Ramos (cell line): ENCODE measurements at regions not wholly inside any gene's neighbourhood (a gene's known extent, or its start where the extent isn't known, plus 50 kb on each side); places are given as distances from the start of the nearest gene placed in this dataset.

Source experiments
- in situ Hi-C: fragments of 300-500 bp; cut with MboI; formaldehyde crosslinking; loops from one replicate; pipeline ENCODE4 v1.14.3; 2022; ENCODE audit warnings: low sequenced_read_pairs; ENCODE audit not compliant: unreplicated experiment

DNA sequence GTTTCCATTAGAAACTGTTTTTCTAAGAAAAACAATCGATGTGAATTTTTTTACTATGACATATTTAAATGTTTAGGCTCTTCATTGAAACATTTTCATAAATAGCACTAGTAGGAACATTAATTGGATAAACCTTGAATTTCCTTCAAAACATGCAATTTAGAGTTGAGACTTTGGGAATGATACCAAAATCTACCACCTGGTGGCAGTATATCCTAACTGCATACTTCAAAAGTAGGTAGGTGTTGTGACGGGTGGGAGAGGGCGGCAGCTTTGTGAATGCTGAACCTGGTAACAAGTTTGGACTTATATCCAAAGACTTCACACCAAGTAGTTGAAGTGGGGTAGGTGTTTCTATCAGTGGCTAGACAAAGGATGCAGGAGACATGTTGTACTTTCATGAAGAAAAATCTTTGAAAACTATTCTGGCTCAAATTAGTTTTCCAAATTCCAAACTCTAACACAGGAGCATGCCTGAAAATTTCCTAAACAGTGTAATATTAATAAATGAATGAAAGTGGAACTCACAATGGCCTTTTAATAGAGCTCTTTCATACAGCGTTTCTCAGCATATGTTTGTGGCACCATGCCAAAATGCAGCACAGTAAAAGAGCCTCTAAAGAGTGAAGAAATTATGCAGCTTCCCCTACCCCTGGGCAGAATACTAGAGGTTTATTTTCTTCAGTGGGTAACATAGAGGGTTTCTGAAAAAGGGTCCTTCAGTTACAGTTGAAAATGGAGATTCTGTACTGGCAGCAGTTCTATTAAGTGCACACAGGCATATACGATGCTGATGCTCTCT is 201.0 kb upstream of the TPK1 start:
- in situ Hi-C loops = loop anchor here (10.0 kb wide), 1 partner anchor 1048 kb away; no protein-coding TSS in a partner anchor

DNA sequence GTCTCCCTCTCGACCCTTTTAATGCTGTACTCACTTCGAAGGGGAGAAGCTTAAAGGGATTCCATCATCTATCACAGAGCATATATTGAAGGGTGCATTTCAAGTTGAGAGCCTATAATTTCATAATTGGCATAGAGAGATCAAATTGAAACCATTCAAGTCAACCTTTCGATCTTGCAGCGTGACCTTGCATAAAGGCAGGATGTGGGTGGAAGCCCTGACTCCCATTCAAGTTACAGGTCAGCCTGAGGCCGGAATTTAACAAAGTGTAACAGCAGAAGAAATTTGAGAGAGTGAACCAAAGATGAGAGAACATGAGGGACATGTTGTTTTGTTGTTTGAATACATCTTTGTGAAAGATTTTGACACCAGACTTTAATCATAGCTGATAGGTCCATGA is 195.3 kb upstream of the TPK1 start:
- in situ Hi-C loops = loop anchor here (10.0 kb wide), 1 partner anchor 1054 kb away; no protein-coding TSS in a partner anchor

DNA sequence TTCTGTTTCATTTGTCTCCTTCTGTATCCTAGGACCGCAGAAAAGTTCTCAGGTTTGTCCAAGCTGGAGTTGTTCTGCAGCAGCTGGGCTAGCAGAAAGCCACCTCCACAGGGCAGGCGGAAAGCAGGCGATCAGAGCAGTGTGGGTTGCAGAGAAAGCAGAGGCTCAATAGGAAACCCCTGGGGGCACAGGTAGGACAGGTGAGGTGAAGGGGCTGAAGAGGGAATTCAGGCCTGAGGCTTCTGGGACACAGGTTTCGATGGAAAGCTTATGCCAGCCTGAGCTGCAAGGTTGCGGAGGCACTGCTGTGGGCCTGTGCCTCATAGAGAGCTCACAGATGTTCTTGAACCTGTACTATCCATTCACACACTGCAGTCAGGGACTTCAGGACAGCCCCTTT is 194.9 kb upstream of the TPK1 start:
- in situ Hi-C loops = loop anchor here (10.0 kb wide), 1 partner anchor 1054 kb away; no protein-coding TSS in a partner anchor

DNA sequence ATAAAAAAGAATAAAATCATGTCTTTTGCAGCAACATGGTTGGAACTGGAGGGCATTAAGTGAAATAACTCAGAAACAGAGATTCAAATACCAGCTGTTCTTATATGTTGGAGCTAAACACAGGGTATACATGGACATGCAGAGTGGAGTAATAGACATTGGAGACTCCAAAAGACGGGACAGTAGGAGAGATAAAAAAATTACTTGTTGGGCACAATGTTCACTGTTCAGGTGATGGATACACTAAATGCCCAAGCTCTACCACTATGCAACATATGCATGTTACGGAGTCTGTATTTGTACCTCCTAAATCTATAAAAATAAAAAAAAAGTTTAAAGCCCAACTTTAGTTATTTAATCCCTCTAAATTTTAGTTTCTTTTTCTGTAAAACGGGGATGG is 184.6 kb upstream of the TPK1 start:
- in situ Hi-C loops = no loop called here

DNA sequence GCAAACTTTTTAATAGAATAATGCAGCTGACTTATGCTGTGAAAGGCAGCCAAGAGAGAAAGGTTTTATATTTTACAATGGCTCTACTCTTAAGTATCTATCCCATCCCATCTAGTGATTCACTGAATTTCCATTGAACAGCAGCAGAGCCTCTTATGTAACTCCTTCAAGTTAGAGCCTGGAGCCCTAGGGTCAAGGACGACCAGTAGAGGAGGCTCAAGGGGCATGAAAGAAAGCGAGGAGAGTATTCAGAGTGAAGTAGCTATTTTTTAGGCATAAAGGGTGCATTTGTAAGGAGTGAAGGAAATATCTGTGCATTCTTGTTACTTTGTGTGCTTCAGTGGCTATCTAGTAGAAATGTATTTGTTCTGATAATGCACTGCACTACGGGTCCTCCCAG is 180.2 kb upstream of the TPK1 start:
- in situ Hi-C loops = no loop called here

DNA sequence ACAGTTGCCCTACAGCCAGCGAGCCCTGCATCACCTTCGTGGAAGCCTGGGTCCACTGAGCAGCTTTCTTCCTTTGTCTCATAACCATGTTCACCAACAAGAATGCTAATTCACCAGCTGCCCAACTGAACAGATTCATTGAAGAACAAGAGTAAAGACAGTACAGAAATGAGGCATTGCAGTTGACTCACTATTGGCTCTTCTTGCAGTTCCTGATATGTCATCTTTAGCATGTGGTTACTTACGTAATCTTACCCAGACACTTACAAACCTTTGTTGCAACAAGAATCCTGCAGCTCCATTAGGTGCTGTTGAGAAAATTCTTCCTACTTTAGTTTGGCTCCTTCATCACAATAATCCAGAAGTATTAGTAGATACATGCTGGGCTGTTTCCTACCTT is 174.0 kb upstream of the TPK1 start:
- in situ Hi-C loops = no loop called here

DNA sequence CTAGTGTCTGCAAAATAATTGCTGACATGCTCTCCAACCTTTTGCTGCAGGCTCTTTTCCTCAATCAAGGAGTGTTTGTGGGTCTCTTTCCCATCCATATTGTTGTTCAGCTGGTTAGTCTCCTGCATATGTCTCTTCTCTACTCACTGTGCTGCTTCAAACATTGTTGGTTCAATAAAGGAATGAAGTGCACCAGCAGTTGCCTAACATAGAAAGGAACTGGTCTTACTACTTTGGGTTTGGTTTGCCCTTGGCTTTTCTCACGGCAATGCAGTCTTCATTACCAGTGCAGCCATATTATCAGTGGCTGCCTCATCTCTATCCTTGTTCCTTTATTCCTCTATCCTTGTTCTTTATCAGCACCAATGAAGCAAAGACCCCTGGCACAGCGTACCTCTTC is 169.7 kb upstream of the TPK1 start:
- in situ Hi-C loops = no loop called here

DNA sequence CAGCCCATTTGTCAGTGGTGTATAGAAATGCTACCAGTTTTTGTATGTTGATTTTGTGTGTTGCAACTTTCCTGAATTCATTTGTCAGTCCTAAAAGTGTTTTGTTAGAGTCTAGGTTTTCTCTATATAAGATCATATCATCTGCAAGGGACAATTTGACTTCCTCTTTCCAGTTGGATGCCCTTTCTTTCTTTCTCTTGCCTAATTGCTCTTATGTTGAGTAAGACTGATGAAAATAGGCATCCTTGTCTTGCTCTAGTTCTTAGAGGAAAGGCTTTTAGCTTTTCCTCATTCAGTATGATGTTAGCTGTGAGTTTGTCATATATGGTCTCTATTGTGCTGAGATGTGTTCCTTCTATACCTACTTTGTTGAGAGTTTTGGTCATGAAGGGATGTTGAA is 161.7 kb upstream of the TPK1 start:
- in situ Hi-C loops = no loop called here

DNA sequence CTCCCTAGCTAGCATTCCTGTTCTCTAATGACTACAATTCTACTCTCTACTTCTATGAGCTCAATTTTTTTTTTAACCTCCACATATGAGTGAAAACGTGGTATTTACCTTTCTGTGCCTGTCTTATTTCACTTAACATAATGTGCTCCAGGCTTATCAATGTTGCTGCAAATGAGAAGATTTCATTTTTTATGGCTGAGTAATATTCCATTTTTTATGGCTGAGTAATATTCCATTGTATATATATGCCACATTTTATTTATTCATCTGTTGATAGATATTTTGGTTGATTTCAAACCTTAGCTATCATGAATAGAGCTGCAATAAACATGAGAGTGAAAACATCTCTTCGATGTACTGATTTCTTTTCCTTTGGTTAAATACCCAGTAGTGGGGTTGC is 159.6 kb upstream of the TPK1 start:
- in situ Hi-C loops = no loop called here

DNA sequence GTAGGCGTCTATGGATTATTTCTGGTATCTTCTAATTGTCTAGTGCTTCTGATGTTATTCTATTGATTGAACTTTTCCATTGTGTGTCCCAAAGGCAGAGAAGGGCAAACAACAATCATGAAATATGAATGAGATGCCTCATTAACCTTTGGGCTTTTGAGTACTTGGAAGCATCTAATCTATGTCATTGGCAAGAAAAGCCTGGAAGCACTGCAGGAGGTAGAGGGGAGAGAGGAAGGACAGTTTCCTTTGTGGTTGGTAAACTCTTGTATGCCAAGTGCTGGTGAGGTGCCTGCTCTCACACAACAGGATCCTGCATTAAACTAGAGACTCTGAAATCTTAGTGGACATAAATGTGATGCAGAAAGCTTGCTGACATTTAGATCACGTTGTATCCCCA is 155.2 kb upstream of the TPK1 start:
- in situ Hi-C loops = no loop called here

DNA sequence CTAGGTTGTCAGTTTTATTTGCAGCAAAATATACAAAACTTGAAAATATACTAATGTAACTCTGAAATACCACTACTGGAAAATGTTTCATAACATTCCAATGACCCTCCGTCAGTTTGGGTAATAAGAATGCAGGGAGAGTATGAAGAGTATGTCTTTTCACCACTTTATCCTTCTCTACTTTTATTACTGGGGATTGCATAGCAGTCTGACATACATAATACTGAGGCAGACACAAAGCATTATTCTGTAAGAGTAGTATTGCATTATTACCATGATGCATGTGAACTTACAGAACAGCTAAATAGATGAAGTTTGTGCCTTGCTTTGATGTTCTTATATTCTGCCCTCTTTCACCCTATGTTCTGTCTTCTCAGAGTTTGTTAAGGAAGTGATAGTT is 151.8 kb upstream of the TPK1 start:
- in situ Hi-C loops = no loop called here

DNA sequence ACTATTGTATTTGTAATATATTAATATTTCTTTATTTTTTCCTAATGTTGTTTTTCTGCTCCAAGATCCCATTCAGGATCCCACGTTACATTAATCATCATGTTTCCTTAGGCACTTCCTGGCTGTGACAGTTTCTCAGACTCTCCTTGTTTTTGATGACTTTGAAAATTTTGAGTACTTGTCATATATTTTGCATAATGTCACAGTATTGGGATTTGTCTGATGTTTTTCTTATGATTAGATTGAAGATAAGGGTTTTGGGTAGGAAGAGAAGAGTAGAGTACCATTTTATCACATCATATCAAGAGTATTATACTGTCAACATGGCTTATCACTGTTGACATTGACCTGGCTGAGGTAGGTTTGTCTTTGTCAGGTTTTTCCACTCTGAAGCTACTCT is 146.3 kb upstream of the TPK1 start:
- in situ Hi-C loops = no loop called here

DNA sequence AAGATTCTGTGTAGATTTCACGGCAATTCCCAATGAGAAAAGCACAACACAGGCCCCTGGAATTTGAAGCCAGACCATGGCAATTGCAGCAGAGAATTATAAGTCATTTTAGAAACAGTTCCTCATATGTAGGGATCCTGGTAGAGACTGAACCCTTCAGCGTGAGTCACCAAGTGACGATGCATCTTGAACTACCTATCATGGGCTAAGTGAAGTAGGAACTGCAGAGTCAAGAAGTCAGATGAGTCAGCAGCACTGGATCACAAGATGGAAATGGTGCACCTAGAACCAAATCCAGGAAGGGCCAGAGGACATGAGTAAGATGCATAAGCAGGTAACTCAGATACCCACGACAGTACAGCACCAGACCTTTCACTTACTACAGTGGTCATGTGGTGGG is 140.0 kb upstream of the TPK1 start:
- in situ Hi-C loops = no loop called here

DNA sequence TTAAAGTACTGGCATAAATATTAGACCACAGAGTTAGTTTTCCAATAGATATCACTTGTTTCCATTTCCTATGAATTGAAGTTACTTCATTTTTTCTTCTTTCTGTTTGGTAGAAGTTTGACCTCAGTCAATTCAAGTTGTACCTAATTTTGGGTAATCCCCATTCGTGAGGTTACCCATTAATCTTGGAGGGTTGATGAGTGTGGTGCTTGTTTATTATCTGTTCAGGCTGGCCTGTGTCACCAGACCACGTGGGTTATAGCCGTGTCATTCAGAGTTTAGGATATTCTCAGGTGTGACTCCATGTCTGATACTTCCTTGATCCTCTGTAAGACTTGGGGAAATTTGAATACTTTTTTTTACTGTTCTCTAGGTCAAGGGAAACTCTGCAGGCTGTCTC is 133.9 kb upstream of the TPK1 start:
- in situ Hi-C loops = no loop called here

DNA sequence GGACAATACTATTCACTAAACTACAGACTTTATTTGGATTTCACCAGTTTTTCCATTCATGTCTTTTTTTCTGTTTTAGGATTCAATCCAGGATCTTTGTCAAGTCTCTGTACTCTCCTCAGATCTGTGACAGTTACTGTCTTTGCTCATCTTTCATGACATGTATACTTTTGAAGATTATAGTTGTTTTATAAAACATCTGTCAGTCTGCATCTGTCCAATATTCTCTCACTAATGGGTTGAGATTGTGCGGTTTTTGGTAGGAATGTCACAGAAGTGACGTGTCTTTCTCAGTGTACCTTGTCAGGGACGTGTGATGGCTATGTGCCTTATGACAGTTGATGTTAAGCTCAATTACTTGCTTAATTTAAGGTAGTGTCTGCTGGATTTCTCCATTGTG is 124.9 kb upstream of the TPK1 start:
- in situ Hi-C loops = no loop called here

DNA sequence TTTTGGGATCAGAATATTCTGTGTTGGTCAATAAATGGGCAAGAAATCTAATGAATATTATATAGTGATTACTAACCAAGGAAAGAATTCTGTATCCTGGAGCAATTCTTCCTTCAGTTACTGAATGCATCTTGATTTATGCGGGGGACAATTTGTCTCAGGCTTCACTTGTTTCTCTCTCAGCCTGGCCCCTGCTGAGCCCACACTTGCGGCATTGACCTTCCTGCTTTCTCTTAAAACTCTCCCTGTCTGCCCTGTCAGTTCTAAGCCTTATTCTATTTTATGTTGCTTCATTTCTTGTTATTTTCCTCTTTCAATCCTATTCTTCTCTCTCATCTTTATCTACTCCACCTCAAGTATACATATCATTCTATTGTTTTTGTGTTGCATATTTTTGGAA is 122.1 kb upstream of the TPK1 start:
- in situ Hi-C loops = no loop called here

DNA sequence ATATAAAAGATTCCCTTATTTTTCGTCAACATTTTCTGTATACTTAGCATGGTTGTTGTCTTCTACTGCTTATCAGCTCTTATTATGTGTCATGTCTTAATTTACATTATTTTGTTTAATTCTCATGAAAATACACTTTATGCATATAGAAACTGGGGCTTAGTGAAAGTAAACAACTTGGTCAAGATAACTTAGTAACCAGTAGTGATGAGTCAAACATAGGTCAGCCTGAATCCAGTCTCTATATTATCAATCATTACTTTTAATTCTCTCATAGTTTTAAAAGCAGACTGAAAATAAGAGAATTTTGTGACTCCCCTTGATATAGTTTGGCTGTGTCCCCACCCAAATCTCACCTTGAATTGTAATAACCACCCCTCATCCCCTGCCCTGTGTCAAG is 119.6 kb upstream of the TPK1 start:
- in situ Hi-C loops = no loop called here

DNA sequence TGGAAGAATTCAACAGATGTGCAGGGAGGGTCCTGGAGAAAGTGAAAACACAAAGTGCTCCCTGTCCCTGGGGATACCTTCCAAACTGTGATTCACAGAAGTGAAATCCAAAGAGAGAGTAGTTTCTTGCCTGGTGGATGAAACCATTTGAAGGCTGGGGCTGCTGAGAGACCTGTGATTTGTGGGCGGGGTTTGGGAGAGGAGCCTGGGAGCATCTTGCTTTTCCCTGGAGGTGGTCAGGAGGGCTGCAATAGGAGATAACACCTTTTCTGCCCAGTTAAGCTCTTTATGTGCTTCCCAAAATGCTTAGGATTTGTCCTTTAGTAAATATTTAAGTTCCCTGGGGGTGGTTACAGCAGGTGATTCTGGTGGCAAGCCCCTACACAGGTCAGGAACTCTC is 105.3 kb upstream of the TPK1 start:
- in situ Hi-C loops = no loop called here

DNA sequence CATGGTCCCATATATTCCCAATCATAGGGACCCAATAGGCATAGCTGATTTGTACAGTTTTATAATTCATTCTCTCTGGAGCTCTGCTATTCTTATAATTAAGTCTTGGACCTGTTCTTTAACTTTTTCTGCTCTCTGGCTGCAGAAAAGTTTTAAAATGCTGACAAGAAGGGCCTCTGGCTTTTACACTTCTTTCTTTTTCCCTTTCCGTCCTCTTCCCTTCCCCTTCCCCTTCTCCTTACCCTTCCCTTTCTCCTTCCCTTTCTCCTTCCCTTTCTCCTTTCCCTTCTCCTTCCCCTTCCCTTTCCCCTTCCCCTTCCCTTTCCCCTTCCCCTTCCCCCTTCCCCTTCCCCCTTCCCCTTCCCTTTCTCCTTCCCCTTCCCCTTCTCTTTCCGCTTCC is 101.3 kb upstream of the TPK1 start:
- in situ Hi-C loops = no loop called here

DNA sequence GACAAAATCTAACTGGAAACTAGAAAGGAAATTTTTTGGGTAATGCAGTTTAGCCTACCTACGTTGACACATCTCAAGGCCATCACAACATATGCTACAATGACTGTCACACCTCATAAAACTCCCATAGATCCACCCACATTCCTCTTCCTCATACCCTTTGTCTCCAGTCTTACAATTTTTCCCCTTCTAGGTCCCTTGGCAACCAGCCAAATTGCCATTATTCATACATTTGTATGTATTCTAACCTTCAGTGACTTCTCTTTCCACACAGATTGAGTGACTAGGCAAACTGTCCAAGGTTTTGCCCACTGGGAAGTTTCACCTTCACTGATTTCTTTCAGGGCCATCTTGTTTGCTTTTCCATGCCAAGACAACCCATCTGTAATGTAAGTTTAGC is 100.5 kb upstream of the TPK1 start:
- in situ Hi-C loops = no loop called here

DNA sequence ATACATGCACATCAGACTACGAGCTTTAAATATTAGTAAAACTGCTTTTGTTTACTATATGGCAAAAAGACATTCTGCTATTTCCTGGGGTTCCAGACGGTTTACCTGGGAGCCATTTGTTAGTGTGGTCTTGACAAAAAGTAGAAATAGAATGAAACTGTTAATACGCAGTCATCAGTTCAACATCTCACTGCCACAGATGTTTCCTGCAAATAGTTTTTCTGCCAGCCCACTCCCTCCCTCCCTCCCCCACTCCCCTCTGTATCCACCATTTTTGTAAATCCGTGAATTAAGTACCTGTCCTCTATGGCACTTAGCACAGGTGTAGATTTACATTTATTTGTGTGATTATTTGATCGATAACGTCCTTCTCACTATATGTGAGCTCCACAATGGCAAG is 74.6 kb upstream of the TPK1 start:
- in situ Hi-C loops = no loop called here

DNA sequence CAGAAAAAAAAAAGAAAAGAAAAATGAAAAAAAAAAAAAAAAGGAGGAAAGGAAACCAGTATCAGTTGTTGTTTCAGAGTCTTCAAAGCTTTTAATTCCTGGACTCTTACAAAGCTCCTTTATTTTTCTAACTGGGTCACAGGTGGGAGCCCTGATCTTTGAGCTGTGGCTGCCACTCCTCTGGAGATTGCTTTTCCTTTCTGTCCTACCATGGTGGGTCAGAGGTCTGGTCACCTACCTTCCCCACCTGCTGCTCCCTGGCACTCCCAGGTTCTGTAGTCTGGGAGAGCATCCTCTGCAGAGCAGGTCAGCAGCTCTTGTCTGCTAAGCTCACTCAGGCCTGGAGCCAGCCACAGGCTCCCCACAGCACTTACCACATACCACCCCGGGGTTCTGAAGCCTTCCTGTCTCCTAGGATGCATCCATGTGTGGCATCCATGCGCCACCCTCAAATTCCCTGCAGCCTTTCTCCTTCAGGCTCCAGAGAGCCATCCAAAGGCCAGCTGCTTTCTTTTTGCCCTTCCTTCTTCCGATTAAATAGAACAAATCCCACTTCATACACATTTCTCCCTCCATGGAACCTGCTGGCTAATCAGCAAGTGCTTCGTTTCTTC is 73.2 kb upstream of the TPK1 start:
- in situ Hi-C loops = no loop called here
